Cerebellar nuclear complex (tissue), 1 donor: ENCODE measurements at regions not wholly inside any gene's neighbourhood (a gene's known extent, or its start where the extent isn't known, plus 50 kb on each side); places are given as distances from the start of the nearest gene placed in this dataset.

Experiments used
- DNase-seq, 2 experiments: peaks; one replicate each; lab custom pipeline; 2025; lab: John Stamatoyannopoulos, UW

- no peak for DNase-seq
Measured at GRCh38 chr15:39391230-39391629, 189.6 kb upstream of the THBS1 start.

GRCh38 chr15:39392469-39393047 is 188.3 kb upstream of the THBS1 start:
- DNase-seq, result no peak

- no peak for DNase-seq
Measured at GRCh38 chr15:39393575-39394335, 187.1 kb upstream of the THBS1 start.

- no peak for DNase-seq
Measured at GRCh38 chr15:39394496-39394895, 186.4 kb upstream of the THBS1 start.

- no peak for DNase-seq
Measured at GRCh38 chr15:39396979-39397615, 183.8 kb upstream of the THBS1 start.

- no peak for DNase-seq
Measured at GRCh38 chr15:39397883-39398282, 183.0 kb upstream of the THBS1 start.

GRCh38 chr15:39399600-39399999 is 181.3 kb upstream of the THBS1 start:
- DNase-seq, result no peak

- no peak for DNase-seq
Measured at GRCh38 chr15:39400002-39400401, 180.9 kb upstream of the THBS1 start.

- no peak for DNase-seq
Measured at GRCh38 chr15:39400821-39401550, 179.9 kb upstream of the THBS1 start.

- DNase-seq, result no peak
Measured at GRCh38 chr15:39403640-39404117, 177.2 kb upstream of the THBS1 start.

- no peak for DNase-seq
Measured at GRCh38 chr15:39404767-39405181, 176.1 kb upstream of the THBS1 start.

GRCh38 chr15:39406485-39406884 is 174.4 kb upstream of the THBS1 start:
- no peak for DNase-seq

GRCh38 chr15:39407116-39407515 is 173.8 kb upstream of the THBS1 start:
- no peak for DNase-seq

- no peak for DNase-seq
Measured at GRCh38 chr15:39409876-39410530, 170.9 kb upstream of the THBS1 start.

GRCh38 chr15:39411102-39411989 is 169.5 kb upstream of the THBS1 start:
- DNase-seq, result no peak

GRCh38 chr15:39413558-39413957 is 167.3 kb upstream of the THBS1 start:
- DNase-seq, result no peak

- DNase-seq, result no peak
Measured at GRCh38 chr15:39414201-39414600, 166.7 kb upstream of the THBS1 start.

- no peak for DNase-seq
Measured at GRCh38 chr15:39415634-39416033, 165.2 kb upstream of the THBS1 start.

GRCh38 chr15:39416258-39416657 is 164.6 kb upstream of the THBS1 start:
- no peak for DNase-seq

- no peak for DNase-seq
Measured at GRCh38 chr15:39417366-39418134, 163.3 kb upstream of the THBS1 start.
